Astrocyte (in vitro differentiated cells and primary cell): ENCODE measurements at regions not wholly inside any gene's neighbourhood (a gene's known extent, or its start where the extent isn't known, plus 50 kb on each side); places are given as distances from the start of the nearest gene placed in this dataset.

Experiments
- EZH2 ChIP-seq: IDR thresholded peaks from 2 replicates; pipeline ENCODE4 v1.6.1; 2012; ENCODE audit warnings: mild to moderate bottlenecking, low read length, inconsistent platforms; ENCODE audit not compliant: insufficient read depth
- TF ChIP-seq, protein P1 (sequence below): IDR thresholded peaks from 2 replicates; pipeline ENCODE4 v1.5.1; 2011; ENCODE audit warnings: low read depth, mild to moderate bottlenecking, inconsistent platforms, low read length, moderate library complexity; ENCODE audit not compliant: insufficient read depth

DNA sequence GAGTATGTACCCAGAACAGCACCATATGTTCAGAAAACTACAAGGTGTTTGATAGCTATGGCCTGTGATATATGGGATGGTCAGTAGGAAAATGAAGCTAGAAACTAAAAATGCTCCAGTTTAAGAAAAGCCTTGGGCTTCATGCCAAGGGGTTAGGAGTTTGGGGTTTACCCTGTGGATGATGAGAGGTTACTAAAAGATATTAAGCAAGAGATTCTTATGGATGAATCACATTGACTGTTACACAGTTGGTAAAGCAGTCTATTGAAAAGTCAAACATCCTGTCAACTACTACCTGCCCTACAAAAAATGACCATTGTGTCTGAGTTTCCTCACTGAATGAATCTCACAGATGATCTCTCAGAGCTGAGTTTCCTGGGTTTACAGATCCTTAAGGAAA lies 166.2 kb upstream of the INHBA start:
- TF ChIP-seq, protein P1, sequence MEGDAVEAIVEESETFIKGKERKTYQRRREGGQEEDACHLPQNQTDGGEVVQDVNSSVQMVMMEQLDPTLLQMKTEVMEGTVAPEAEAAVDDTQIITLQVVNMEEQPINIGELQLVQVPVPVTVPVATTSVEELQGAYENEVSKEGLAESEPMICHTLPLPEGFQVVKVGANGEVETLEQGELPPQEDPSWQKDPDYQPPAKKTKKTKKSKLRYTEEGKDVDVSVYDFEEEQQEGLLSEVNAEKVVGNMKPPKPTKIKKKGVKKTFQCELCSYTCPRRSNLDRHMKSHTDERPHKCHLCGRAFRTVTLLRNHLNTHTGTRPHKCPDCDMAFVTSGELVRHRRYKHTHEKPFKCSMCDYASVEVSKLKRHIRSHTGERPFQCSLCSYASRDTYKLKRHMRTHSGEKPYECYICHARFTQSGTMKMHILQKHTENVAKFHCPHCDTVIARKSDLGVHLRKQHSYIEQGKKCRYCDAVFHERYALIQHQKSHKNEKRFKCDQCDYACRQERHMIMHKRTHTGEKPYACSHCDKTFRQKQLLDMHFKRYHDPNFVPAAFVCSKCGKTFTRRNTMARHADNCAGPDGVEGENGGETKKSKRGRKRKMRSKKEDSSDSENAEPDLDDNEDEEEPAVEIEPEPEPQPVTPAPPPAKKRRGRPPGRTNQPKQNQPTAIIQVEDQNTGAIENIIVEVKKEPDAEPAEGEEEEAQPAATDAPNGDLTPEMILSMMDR: no peak
- no peak for TF ChIP-seq EZH2
